GM20000 (cell line): ENCODE measurements at regions not wholly inside any gene's neighbourhood (a gene's known extent, or its start where the extent isn't known, plus 50 kb on each side); places are given as distances from the start of the nearest gene placed in this dataset.

ENCODE experiments used
- DNase-seq: peaks from one replicate; pipeline ENCODE4 v3.0.0; 2012; ENCODE audit warnings: low spot score
- TF ChIP-seq, protein P1 (sequence below): IDR thresholded peaks from 2 replicates; pipeline ENCODE4 v1.5.1; 2012; ENCODE audit warnings: mild to moderate bottlenecking, control low read depth; ENCODE audit errors: extremely low read depth, missing control alignments

DNA sequence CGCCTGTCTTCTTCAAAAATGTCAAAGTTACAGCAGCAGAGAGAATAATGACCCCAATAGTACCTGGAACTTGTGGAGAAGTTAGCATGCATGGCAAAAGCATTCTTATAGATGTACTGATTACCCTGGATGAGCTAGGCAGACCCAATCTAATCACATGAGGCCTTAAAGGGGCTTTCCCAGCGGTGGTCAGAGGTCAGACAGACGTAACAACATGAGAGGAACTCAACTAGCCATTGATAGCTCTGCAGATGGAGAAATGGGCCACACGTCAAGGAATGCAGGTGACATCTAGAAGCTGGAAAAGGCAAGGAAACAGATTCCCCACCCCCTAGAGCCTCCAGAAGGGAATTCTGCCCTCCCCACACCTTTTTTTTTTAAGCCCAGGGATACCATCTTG is 156.8 kb upstream of the ARID1B start:
- TF ChIP-seq, protein P1, sequence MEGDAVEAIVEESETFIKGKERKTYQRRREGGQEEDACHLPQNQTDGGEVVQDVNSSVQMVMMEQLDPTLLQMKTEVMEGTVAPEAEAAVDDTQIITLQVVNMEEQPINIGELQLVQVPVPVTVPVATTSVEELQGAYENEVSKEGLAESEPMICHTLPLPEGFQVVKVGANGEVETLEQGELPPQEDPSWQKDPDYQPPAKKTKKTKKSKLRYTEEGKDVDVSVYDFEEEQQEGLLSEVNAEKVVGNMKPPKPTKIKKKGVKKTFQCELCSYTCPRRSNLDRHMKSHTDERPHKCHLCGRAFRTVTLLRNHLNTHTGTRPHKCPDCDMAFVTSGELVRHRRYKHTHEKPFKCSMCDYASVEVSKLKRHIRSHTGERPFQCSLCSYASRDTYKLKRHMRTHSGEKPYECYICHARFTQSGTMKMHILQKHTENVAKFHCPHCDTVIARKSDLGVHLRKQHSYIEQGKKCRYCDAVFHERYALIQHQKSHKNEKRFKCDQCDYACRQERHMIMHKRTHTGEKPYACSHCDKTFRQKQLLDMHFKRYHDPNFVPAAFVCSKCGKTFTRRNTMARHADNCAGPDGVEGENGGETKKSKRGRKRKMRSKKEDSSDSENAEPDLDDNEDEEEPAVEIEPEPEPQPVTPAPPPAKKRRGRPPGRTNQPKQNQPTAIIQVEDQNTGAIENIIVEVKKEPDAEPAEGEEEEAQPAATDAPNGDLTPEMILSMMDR, result no peak
- DNase-seq, result no peak

DNA sequence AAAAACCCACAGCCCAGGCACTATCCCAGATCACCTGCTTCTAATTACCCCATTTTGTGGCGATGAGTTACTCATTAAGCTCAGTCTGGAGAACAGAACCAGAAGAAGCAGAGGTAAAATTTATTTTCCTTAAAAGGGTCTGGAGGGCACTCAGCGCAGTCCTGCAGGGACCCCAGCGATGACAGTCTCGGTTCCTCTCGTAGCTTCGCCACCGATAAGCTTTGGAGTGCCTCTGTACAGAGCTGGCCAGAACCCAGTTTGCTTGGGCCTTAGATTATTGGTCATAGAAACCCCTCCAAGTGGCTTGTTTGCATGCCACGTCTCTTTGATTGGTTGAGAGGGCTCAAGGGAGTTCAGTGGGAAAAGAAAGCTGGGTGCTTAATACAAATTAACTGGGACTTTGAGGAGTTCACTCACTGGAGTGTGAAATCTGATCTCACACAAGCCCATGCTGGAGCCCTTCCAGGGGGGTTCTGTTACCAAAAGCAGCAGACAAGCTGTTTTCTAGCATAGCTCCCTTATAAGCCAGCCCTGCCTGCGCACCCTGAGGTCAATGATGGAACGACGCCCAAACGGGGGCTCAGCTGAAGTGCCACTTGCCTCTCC is 158.5 kb upstream of the ARID1B start:
- no peak for DNase-seq
- TF ChIP-seq, protein P1, result no peak

DNA sequence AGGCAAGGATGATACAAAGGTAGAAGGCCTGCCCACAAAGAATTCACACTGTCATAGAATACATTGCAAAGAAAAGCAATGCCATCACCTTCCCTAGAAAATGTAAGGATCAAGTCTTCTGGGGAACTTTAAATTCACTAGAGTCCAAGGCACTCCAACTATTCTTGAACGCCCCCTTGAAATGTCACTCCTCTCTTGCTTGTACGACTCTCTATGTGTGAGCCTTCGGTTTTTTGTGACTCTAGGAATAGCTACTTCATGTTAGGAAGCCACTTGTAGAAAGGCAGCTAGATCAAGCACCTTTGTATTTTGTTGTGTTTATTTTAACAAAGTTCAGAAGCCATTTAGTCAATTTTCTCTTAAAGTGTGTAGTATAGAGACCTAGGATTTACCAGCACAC is 159.2 kb upstream of the ARID1B start:
- TF ChIP-seq, protein P1, result no peak
- no peak for DNase-seq

DNA sequence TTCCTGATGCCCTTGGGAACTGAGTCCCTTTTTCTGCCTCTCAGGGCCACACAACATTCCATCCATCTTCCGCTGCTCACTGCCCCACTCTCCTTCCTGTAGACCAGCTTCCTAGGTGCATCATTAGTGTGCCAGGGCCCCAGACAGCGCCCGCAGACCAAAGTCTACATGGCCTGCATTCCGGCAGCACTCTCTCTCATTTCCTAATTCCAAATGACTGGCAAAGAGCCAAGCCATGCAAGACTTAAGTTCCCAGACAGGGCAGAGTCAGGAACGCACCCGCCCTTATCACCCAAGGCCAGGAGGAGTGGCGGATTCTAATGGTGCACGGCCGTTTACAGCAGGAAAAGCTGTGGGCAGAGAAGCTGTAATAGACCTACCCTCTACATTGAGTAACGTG is 159.8 kb upstream of the ARID1B start:
- no peak for DNase-seq
- TF ChIP-seq, protein P1, result no peak

DNA sequence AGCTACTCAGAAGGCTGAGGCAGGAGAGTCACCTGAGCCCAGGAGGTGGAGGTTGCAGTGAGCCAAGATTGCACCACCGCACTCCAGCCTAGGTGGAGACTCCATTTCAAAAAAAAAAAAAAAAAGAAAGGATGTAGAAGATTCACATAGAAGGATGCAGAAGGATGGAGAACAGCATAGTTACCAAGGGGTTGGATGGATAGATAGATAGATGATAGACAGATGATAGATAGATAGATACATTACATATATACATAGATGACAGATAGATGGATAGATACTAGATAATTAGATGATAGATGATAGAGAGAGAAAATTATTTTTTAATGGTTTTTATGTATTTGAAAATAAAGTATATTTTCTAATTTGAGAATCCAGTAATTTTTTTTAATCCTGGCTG is 160.7 kb upstream of the ARID1B start:
- TF ChIP-seq, protein P1, result no peak
- DNase-seq, result no peak

DNA sequence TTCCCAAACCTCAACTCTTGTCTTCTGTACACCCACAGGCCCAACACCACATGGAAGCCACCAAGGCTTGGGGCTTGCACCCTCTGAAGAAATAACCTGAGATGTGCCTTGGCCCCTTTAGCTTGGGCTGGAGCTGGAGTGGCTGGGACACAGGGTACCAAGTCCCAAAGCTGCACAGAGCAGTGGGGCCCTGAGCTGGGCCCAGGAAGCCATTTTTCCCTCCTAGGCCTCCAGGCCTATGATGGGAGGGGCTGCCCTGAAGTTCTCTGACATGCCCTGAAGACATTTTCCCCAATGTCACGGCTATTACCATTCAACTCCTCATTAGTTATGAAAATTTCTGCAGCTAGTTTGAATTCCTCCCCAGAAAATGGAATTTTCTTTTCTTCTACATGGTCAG is 163.2 kb upstream of the ARID1B start:
- TF ChIP-seq, protein P1, result no peak
- no peak for DNase-seq

DNA sequence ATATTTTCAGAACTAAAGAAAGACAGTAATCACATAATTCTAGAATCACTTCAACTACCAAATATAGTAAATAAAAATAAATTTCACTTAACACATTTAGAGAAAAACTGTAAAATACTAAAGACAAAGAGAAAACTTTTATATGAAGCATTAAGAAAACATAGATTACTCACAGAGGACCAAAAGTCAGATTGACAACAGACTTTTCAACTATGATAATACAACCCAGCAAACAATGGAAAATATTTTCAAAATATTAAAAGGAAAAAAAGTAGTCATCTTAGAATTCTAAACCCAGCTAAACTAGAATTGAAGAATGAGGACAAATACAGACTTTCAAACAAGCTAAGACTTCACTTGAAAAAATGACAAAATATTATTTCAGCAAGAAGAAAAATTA is 164.8 kb upstream of the ARID1B start:
- TF ChIP-seq, protein P1, result no peak
- DNase-seq, result no peak

DNA sequence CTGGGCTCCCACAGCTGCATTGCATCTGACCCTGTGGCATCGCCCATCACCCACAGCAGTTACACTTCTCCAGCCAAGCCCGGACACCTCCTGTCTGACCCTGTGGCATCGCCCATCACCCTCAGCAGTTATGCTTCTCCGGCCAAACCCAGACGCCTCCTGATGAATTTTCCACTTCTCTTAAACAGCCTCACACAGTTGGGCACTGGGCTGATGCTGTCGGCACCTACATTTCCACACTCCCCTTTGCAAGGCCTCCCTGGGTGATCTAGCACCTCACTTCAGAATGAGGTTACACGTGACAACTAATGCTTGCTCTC is 175.2 kb upstream of the ARID1B start:
- TF ChIP-seq, protein P1, result no peak
- DNase-seq, result no peak
